ENCODE measurements at regions not wholly inside any gene's neighbourhood (a gene's known extent, or its start where the extent isn't known, plus 50 kb on each side); places are given as distances from the start of the nearest gene placed in this dataset.
"Not testable (repeated sequence)": the region's sequence is repeated elsewhere in the genome, so short reads cannot be mapped to it uniquely, and the experiment has no call there.

DNA sequence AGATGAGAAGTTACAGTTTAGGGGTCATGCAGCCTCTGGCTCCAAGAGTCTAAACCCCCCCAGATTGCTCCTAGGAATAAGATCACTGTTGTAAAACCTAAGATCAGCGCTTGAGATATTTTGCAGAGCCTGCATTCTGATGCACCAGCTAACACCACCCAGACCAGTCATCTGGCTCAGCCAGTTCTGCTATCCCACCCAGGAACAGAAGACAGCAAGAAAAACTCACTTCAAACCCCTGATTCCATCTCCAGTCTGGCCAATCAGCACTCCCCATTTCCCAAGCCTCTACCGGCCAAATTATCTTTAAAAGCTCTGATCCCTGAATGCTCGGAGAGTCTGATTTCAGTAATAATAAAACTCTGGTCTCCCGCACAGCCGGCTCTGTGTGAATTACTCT lies 158.6 kb downstream of the ZNF664 start:
- no peak for DNase-seq

DNA sequence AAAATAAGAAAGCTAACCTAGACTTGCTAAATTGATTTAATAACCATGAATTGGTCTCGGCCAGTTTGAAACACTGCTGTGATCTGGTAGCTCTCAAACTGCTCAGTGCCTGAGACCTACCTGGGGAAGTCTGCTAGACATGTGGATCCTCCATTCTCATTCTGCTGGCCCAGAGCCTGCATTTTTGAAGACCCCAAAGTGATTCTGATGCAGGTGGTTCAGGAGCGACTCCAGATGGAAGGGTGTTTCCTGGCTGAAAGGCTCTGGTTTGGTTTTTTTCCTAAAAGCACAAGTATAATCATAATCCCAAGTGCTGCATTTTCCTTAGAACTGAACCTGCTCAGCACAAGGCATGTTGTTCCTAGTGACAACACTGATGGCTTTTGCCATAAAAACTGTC lies 159.5 kb downstream of the ZNF664 start:
- DNase-seq: no peak

DNA sequence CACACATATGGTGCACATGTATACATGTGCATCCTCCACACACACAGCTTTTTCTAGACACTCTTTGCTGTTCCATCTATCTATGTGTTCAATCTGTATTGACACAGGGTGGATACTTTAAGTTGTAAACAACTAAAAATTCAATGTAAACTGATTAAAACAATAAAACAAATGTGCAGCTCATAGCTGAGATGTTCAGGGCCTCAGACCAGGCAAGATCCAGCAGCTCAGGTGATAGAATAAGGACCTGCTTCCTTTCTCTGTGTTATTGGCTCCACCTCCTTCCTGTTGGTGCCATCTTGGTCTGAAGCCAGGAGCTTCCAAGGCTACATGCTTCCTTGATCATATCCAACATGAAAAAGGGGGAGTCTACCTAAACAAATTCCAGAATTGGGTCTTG lies 158.1 kb upstream of the RFLNA start:
- DNase-seq: no peak

DNA sequence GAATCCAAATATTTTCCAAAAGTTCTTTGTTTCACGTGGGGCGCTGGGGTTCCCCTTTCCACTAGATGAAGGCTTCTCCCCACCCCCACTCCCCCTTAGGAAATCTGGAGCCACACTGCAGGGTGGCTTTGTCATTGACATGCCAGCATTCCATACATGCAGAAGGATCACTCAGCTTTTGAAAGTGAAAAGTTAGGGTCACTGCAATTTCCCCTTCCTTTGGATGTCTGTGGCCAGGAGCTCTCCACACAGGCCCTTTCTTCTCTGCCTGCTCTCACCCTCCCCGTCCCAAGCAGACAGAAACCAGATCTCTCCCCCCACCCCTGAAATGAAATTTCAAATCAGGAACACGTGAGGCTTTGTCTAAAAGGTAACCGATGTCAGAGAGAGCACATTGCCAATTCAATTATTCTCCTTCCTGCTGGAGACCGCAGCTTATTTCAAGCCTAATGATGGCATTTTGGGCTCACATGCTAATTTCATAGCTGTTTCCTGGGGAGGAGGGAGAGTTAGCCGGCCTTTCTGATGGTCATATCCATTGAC lies 153.9 kb upstream of the RFLNA start:
- DNase-seq: no peak

DNA sequence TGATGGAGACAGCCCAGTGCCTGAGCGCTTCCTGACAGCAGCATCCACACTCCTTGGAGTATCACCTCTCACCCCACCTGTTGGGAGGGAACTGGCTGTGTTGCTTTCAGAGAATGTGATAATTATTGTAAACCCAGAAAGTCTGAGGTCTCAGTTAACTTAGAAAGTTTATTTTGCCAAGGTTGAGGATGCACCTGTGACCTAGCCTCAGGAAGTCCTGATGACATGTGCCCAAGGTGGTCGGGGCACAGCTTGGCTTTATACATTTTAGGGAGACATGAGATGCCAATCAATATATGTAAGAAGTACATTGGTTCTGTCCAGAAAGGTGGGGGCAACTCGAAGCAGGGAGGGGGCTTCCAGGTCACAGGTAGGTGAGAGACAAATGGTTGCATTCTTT lies 153.3 kb upstream of the RFLNA start:
- DNase-seq: not testable (repeated sequence)

DNA sequence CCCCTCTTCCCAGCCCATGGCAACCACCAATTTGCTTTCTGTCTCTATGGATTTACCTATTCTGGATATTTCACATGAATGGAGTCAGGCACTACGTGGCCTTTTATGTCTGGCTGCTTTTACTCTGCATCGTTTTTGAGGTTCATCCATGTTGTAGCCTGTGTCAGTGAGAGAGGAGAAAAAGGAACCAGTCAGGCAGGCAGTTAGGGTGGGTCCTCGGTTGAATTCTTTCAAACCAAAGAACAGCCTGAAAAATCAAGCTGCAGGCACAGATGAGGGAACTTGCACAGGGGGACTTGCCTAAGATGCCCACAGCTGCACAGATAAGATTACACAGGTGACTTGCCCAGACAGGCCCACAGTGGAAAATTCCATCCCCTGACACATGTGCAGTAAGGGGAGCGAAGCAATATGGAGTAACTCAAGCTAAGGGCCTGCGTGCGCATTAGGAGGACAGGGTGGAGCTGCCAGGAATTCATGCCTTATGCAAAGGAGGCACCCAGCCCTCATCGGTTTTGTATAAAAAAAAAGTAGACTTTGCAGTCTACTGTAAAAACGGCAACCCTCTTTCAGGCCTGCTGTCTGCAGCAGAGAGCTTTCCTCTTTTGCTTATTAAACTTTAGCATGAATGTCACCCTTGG lies 152.4 kb upstream of the RFLNA start:
- DNase-seq: no peak

DNA sequence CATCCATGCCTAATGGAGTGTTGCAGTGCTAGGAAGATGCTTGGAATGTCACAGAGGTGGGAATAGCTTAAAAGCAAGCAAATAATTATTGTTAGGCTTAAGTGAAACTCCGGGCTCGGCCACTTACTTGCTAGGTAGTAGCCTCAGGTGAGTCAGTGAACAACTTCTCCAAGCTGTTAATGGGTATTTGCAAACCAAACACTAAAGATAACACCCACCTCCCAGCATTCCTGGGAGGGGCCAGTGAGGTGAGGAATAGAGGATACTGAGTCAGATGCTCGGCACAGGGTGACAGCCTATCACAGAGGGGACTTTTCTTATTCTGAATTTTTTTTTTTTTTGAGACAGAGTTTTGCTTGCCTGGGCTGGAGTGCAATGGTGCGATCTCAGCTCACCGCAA lies 151.2 kb upstream of the RFLNA start:
- DNase-seq: no peak

DNA sequence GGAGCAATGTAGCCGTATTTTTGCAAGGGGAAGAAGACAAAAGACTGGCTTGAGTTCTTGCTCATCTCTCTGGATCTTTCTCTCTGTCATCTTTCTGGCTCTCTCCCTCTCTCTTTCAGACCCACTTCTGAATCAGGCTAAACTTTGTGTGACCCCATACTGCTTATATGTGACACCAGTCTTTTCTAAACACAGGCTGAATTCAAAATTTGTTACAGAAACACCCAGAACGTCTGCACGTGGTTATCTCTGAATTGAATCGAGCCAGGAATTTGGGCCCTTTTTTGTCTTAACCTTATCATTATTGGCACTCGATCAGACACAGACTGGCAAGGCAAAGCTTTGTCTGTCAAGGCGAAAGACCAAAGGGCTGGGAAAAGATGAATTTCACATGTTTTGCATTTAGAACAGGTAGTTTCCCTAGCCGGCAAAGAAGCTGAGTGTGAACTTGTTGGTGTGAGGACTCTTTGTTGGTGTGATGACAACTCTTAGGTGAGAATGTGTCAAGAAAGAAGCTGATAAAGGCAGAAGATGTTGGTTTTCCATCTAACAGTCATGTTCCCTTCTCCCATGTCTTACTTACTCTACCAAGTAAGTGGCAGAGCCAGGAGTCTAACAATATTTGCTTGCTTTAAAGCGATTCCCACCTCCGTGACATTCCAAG lies 150.2 kb upstream of the RFLNA start:
- DNase-seq: no peak

DNA sequence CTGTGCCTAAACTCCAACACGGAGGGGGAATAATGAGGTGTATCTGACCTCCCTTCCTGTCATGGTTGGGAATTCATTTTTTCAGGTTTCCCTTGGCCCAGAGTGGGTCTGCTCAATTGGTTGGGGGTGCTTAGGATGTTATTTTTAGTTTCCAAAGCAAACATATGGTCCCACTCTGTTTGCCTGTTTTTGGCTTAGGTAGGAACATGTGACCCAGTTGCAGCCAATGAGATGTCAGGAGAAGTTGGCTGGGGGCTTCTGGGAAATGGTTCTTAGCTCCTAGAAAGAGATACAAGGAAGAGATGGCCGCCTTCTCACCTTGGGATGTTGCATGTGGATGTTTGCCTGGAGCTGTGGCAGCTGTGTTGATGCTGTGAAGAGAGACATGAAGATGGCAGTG lies 147.9 kb upstream of the RFLNA start:
- DNase-seq: no peak

DNA sequence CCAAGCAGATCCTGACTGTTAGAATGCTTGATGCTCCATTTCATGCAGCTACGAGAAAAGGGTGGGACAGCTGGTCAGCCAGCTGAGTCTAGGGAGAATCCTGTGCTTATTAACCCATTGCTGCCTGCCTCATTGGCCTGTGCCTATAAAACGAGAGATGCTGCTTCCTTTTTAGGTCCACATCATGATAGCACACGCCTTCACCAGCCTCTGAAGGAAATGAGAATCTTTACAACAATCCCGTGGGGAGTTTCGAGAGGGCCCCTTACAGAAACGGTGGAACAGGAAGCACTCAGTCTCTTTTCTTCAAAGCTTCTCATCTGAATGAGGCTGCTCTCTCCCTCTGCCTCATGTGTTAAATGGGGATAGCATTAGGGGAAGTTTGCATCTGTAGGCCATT lies 147.3 kb upstream of the RFLNA start:
- no peak for DNase-seq

DNA sequence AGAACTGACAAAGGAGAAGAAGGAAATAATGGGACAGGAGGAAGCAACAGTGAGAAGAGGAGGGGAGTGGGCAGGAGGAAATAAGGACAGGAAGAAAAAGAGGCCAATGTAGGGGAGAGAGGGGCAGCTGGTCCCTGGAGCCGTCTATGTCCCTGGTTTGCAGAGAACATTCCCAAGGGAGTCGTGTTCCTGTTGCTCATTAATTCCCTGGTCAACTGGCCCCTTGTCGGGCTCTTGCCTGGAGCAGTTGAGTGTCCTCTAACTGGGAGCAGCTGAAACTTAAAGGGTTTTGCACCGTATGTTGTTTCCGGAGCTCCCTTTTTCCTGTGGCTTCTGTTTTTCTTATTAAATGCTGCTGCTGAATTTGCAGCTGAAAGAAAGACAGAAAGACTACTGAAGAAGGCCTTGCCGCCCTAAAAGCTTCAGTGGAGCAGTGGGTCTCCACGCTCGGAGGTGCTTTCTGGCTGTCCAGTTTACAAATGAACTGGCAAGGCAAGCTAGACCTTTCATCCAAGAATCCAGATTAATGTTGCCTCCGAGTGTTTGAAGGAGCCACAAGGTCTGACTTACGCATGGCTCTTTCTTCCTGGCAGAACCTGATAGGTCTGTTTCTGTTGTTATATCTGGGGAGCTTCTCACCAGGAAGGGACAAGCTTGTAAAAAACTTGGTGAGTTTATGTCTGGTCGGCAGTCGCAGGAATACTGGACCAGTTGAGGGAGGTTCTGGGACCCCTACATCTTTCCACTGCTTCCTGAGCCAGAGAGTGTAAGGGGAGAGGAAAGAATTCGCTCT lies 146.2 kb upstream of the RFLNA start:
- no peak for DNase-seq

DNA sequence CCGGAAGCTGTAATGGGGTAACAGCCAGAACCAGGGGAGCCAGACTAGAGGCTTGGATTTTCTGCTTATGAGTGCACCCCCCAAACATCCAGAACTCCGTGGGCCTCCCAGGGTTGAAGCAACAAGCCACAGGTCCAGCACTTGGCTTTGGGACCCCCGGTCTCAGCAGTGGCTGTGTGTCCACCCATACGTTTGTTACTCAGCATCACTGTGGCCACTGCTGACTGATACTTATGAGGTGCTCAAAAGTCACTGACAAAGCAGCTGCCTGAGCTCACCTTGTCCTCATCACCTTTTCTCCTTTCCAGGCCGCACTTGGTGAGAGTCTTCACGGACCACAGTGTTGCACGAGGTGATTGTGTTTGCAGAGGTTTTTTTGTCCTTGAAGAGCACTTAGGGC lies 145.6 kb upstream of the RFLNA start:
- no peak for DNase-seq

DNA sequence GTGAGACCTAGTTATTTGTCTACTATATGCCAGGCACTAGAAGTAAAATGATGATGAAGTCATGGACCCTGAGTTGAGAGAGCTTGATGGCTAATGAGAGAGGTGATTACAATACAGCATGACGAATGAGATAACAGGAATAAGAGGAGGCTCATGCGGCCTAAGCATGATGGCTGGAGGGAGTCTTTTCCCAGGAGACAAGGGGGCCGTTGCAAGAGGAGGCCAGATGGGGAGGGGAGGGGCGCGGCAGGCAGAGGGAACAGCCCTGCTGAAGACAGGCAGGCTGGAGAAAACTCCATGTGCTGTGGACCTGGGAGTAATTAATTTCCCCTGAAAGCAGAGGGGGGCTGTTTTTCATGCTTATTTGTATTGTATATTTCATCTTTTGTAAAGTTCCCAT lies 144.7 kb upstream of the RFLNA start:
- DNase-seq: no peak

DNA sequence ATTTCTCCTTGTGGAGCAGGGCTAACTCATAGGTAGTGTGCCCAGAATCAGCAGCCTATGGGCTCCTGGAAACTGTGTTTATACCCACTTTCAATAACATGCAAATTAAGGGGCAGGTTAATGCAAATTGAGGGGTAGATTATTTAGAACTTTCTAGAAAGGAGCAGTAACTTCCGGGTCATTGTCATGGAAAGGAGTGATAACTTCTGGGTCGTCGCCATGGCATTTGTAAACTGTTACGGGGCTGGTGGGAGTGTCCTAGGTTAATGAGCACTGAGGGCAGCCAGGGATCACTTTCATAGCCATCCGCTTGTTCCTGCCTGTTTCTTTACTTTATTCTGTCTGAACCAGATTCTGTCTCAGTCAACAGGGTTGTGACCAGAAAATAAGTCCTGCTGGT lies 143.3 kb upstream of the RFLNA start:
- no peak for DNase-seq

DNA sequence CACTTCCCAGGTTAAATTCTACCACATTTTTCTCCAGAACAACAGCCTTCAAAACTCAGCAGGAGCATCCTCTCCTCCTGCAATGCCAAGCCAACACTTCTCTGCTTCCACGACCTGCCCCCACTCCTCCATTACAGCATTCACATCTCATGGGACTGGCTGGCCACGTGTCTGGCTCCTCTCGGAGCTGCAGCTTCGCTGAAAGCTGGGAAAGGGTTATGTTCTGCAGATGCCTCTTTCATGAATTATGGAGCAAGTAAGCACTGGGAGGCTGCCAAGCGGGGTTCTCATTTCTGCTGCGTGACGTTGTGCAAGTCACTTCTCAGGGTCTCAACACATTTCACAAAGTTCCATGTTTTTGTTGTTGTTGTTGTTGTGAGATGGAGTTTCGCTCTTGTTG lies 142.2 kb upstream of the RFLNA start:
- no peak for DNase-seq

DNA sequence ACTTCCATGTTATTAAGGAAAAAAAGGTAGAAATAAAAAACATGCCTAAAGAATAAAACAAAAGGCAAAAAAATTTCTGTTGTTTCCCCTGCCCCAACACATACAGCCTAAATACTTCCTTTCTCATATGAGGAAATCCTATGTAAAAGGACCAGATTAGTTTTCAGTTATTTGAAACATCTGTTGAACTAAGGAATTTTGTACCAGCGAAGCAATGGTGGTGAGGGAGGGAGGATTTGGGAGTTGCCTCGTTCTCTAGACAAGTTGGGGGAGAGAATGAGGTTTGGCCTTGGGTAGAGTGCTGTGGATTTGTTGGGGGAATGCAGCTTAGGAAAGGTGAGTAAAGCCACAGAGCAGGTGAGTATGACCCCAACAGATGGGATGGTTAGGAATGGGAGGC lies 141.5 kb upstream of the RFLNA start:
- no peak for DNase-seq

DNA sequence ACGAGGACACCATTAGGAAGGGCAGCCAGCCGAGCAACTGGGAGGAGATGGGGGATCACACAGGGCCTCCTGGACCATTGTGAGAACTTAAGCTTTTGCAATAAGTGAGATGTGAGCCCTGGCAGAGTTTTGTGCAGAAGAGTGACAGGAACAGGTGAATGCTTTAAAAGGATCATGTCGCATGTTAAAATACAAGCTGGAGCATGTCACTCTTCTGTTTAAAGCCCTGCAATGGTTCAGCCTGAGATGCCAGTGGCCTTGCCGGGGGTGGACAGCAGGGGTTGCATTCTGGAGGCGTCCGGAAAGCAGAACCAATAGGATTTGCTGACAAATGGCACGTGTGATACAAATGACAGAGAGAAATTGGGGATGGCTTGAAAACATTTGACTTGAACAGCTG lies 137.5 kb upstream of the RFLNA start:
- DNase-seq: no peak

DNA sequence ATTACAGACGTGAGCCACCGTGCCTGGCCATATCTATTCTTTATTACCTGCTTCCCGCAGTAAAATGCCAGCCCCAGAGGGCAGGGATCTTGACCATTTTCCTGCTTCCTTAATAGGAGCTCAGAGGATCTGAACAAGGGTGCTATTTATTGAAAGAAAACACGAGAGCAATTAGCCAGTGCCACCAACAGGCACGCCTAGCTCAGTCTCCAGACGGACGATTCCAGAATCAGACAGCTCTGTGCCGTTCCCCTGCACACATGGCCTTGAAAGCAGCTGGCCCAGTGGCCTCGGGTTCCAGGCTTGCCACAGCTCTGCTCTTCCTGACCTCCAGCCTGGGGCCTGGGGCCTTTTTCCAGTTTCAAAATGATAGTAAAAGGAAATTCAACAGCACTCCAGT lies 135.2 kb upstream of the RFLNA start:
- no peak for DNase-seq

DNA sequence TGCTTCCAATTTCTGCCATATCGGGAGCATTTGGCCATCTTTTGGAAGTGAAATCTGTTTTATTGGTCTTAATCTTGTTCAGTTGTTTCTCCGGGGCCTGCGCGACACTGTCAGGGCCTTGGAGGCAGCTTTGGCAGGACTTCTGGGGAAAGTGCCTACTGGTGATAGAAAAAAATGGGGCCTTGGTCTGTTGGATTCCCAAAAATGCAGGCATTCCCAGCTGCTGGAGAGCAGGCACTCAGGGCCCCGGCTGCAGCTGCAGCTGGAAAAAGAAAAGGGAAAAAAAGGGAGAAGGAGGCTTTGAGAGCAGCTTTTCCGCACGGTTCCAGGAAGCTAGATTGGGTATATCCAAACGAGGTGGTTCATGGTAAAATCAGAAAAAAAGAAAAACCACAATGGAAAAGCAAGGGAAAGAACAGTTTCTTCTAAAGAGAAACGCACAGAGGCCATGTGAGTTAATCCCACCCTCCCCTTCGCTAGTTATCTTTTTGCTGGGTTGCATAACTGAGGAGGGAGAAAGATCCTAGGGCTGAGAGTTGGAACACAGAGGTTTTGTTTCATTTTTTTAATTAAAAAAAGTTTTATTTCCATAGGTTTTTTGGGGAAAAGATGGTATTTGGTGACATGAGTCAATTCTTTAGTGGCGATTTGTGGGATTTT lies 134.7 kb upstream of the RFLNA start:
- DNase-seq: no peak

DNA sequence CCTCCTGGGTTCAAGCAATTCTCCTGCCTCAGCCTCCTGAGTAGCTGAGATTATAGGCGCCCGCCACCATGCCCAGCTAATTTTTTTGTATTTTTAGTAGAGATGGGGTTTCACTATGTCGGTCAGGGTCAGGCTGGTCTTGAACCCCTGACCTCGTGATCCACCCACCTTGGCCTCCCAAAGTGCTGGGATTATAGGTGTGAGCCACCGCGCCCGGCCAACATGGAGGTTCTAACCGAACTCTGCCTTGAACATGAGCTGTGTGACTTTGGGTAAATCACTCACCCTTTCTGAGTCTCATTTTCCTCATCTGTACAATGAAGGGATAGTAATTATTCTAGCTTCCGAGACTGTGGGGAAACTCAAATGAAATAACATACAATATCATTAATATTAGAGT lies 133.5 kb upstream of the RFLNA start:
- not testable (repeated sequence) for DNase-seq

DNA sequence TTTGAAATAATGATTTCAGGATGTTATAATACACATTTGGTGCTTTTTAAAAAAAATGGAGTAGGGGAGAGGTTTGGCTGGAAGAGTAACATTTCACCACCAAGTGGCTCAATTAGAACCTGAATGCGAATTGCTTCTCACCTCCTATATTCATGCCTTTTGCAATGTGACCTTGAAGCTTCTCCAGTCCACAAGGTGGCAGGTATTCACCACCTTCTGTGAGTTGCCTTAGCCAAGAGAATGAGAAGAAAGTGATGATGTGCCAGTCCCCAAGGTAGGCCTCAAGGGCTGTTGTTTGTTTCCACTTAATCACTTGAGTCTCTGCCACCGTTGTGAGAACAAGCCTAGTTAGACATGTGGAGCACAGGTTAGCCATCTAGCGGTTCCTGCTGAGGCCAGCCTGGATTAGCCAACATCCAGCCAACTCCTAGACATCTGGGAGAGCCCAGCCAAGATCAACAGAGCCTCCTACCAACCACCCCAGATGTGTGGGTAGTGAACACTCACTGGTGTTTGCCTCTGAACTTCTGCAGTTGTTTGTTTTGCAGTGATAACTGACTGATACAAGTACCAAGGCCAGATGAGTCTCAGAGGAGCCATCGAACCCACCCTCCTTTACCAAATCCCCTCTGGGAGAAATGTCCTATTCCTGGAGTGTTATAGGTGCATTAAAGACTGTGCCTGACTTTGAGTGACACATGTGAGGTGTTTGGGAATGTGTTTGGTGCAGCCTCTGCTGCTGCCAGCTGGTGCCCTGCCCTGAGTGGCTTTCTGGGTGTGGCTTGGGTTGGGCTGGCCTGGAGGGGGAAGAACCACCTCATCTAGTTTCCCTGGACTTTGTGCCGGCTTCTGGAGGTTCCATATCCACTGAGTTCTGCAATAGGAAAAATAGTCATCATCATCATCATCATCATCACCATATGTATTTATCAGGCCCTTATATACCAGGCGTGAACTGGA lies 132.5 kb upstream of the RFLNA start:
- no peak for DNase-seq

DNA sequence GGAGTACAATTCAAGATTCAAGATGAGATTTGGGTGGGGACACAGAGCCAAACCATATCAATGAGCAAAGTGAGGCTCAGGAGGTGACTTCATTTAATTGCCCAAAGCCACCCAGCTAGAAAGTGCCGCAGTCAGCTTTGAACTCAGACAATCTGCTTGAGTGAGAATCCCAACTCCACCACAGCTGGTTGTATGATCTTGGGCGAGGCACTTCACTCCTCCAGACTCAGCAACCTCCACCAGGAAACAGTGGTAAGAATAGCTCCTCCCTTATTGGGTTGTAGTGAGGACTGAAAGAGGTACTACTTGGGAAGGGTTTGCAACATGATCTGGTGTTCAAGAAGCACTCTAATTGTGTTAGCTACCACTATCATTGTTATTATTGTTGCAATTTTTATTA lies 129.2 kb upstream of the RFLNA start:
- no peak for DNase-seq
